ENCODE measurements at regions not wholly inside any gene's neighbourhood (a gene's known extent, or its start where the extent isn't known, plus 50 kb on each side); places are given as distances from the start of the nearest gene placed in this dataset.

- intact Hi-C loops (cut with micrococcal nuclease; ENCODE audit: unreplicated experiment), result no loop called here
- ChIA-PET RAD21 (ENCODE audit: unreplicated experiment) (interaction anchor here (0.8 kb wide), 1 partner anchor 382 kb away, joined by 3 read pairs; no protein-coding TSS in a partner anchor), SMC1A (ENCODE audit: uncharacterized antibody, unreplicated experiment) (interaction anchor here (1.1 kb wide), 1 partner anchor 13 kb away, joined by 4 read pairs; no protein-coding TSS in a partner anchor), CTCF (interaction anchor here (1.0 kb wide), 1 partner anchor 61 kb away, joined by 4 read pairs; no protein-coding TSS in a partner anchor), POLR2A (no interaction called here)
- ATAC-seq (no peak), FAIRE-seq (no peak), DNase-seq (ENCODE audit: low read depth, low spot score) (no peak)
- Histone ChIP-seq H3K36me3 (ENCODE audit: control insufficient read depth in 2 of 2, insufficient read depth in 2 of 2, low read length in 1 of 2) (no peaks in the 10 kb centered on the region), H3K9ac (ENCODE audit: control insufficient read depth, insufficient read depth, low read length) (no peak overlapping the region), H3K4me3 (no peak overlapping the region), H3K79me2 (ENCODE audit: control insufficient read depth, insufficient read depth, low read length) (no peaks in the 10 kb centered on the region), H3K4me2 (ENCODE audit: control insufficient read depth, insufficient read depth) (no peak overlapping the region), H3K27me3 (replicated peaks in 1 of 2; ENCODE audit: control insufficient read depth in 2 of 2, insufficient read depth in 2 of 2, low read length in 1 of 2) (peaks cover 1 to 4% of the 10 kb centered on the region in 2 experiments; a peak in 1 of 4 replicates), H4K20me1 (ENCODE audit: control insufficient read depth, insufficient read depth) (no peaks in the 10 kb centered on the region), H3K9me3 (replicated peaks; ENCODE audit: control insufficient read depth, insufficient read depth, low read length) (no peaks in the 10 kb centered on the region), H2AFZ (ENCODE audit: control insufficient read depth, low read depth, low read length) (no peak overlapping the region), H3K4me1 (ENCODE audit: control insufficient read depth, insufficient read depth, low read length) (no peaks in the 10 kb centered on the region), H3K27ac (ENCODE audit: control insufficient read depth, insufficient read depth) (no peak overlapping the region)
- in situ Hi-C loops (cut with MboI), result no loop called here
- no TSS peak for BruUV-seq (replicated peaks)
- TF ChIP-seq TCF3 (IDR thresholded peaks at IDR 0.05; ENCODE audit: borderline replicate concordance, insufficient read depth, low read depth, low read length) (no peak), SP1 (IDR thresholded peaks at IDR 0.05; ENCODE audit: low read depth, low read length) (no peak), ZNF592 (IDR thresholded peaks at IDR 0.05) (no peak), PBX3 (IDR thresholded peaks at IDR 0.05; ENCODE audit: insufficient replicate concordance, low read depth, low read length) (no peak), ATF2 (IDR thresholded peaks at IDR 0.05; ENCODE audit: low read length) (no peak), NR2C2 (IDR thresholded peaks at IDR 0.05; ENCODE audit: borderline replicate concordance, control insufficient read depth, insufficient read length, low read depth) (no peak), CEBPB (IDR thresholded peaks at IDR 0.05; ENCODE audit: borderline replicate concordance in 1 of 2, low read depth in 2 of 2, low read length in 2 of 2) (no peak), MTA3 (IDR thresholded peaks at IDR 0.05; ENCODE audit: borderline replicate concordance, low read length) (no peak), CBX5 (IDR thresholded peaks at IDR 0.05; ENCODE audit: low read depth) (no peak), RCOR1 (conservative IDR thresholded peaks at IDR 0.05; ENCODE audit: low read depth, low read length) (no peak), NR2C1 (IDR thresholded peaks at IDR 0.05) (no peak), CBX3 (IDR thresholded peaks at IDR 0.05; ENCODE audit: borderline replicate concordance, low read depth) (no peak), ESRRA (IDR thresholded peaks at IDR 0.05; ENCODE audit: low read length) (no peak), RAD51 (IDR thresholded peaks at IDR 0.05) (no peak), ZBTB11 (CRISPR knock-in tag; IDR thresholded peaks at IDR 0.05) (no peak)
These were observed 62.2 kb upstream of the WNT11 start for GRCh38 chr11:76268498-76268897.
